H4 (cell line): ENCODE measurements at regions not wholly inside any gene's neighbourhood (a gene's known extent, or its start where the extent isn't known, plus 50 kb on each side); places are given as distances from the start of the nearest gene placed in this dataset.
"Not testable (repeated sequence)": the region's sequence is repeated elsewhere in the genome, so short reads cannot be mapped to it uniquely, and the experiment has no call there.

ENCODE experiments used
- DNase-seq: peaks from one replicate; pipeline ENCODE4 v3.0.0-alpha.2; 2015; ENCODE audit warnings: low spot score

- no peak for DNase-seq
Observed at GRCh38 chr2:397521-397920, 109.6 kb upstream of the ALKAL2 start.

GRCh38 chr2:396903-397302, 109.0 kb upstream of the ALKAL2 start:
- no peak for DNase-seq

GRCh38 chr2:395886-396285, 108.0 kb upstream of the ALKAL2 start:
- no peak for DNase-seq

GRCh38 chr2:393711-394696, 106.1 kb upstream of the ALKAL2 start:
- DNase-seq = peak; percentile 6

GRCh38 chr2:392926-393280, 105.0 kb upstream of the ALKAL2 start:
- DNase-seq = no peak

GRCh38 chr2:392181-392925, 104.5 kb upstream of the ALKAL2 start:
- DNase-seq = no peak

- DNase-seq = no peak
Observed at GRCh38 chr2:391696-392095, 103.8 kb upstream of the ALKAL2 start.

GRCh38 chr2:390959-391358, 103.1 kb upstream of the ALKAL2 start:
- DNase-seq = no peak

GRCh38 chr2:389985-390384, 102.1 kb upstream of the ALKAL2 start:
- not testable (repeated sequence) for DNase-seq

- DNase-seq = not testable (repeated sequence)
Observed at GRCh38 chr2:388752-389151, 100.9 kb upstream of the ALKAL2 start.

- no peak for DNase-seq
Observed at GRCh38 chr2:387980-388421, 100.1 kb upstream of the ALKAL2 start.

- no peak for DNase-seq
Observed at GRCh38 chr2:386406-387103, 98.7 kb upstream of the ALKAL2 start.

- no peak for DNase-seq
Observed at GRCh38 chr2:385785-386184, 97.9 kb upstream of the ALKAL2 start.

- DNase-seq = no peak
Observed at GRCh38 chr2:385061-385460, 97.2 kb upstream of the ALKAL2 start.

GRCh38 chr2:383888-384287, 96.0 kb upstream of the ALKAL2 start:
- no peak for DNase-seq

- no peak for DNase-seq
Observed at GRCh38 chr2:383178-383577, 95.3 kb upstream of the ALKAL2 start.

GRCh38 chr2:382728-383022, 94.8 kb upstream of the ALKAL2 start:
- DNase-seq = no peak

GRCh38 chr2:381941-382727, 94.2 kb upstream of the ALKAL2 start:
- no peak for DNase-seq

- no peak for DNase-seq
Observed at GRCh38 chr2:381181-381580, 93.3 kb upstream of the ALKAL2 start.

GRCh38 chr2:380772-381171, 92.9 kb upstream of the ALKAL2 start:
- no peak for DNase-seq

- no peak for DNase-seq
Observed at GRCh38 chr2:380221-380620, 92.3 kb upstream of the ALKAL2 start.

- DNase-seq = no peak
Observed at GRCh38 chr2:379778-380177, 91.9 kb upstream of the ALKAL2 start.
